Trophoblast cell (in vitro differentiated cells and primary cell): ENCODE measurements at regions not wholly inside any gene's neighbourhood (a gene's known extent, or its start where the extent isn't known, plus 50 kb on each side); places are given as distances from the start of the nearest gene placed in this dataset.
"Not testable (repeated sequence)": the region's sequence is repeated elsewhere in the genome, so short reads cannot be mapped to it uniquely, and the experiment has no call there.

Experiments used
- DNase-seq, 2 donors: peaks; one replicate each; pipeline ENCODE4 v3.0.0-alpha.2; 2016
- H2AFZ ChIP-seq: 2 replicates; pipeline ENCODE4 v1.6.1; 2013; ENCODE audit warnings: low read length, moderate library complexity, mild to moderate bottlenecking; ENCODE audit not compliant: insufficient read depth, poor library complexity
- H2AK5ac ChIP-seq: 2 replicates; pipeline ENCODE4 v1.6.1; 2013; ENCODE audit warnings: mild to moderate bottlenecking, low read length
- H2BK120ac ChIP-seq: 2 replicates; pipeline ENCODE4 v1.6.1; 2013; ENCODE audit warnings: low read length, mild to moderate bottlenecking, moderate library complexity; ENCODE audit not compliant: insufficient read depth, poor library complexity
- H2BK12ac ChIP-seq: 2 replicates; pipeline ENCODE4 v1.6.1; 2013; ENCODE audit warnings: mild to moderate bottlenecking, low read length, moderate library complexity
- H2BK5ac ChIP-seq: 2 replicates; pipeline ENCODE4 v1.6.1; 2013; ENCODE audit warnings: low read length, low read depth, moderate library complexity, mild to moderate bottlenecking; ENCODE audit not compliant: poor library complexity
- H3K14ac ChIP-seq: 2 replicates; pipeline ENCODE4 v1.6.1; 2013; ENCODE audit warnings: mild to moderate bottlenecking, low read length
- H3K18ac ChIP-seq: 2 replicates; pipeline ENCODE4 v1.6.1; 2013; ENCODE audit warnings: mild to moderate bottlenecking, low read length
- H3K23ac ChIP-seq: 2 replicates; pipeline ENCODE4 v1.6.1; 2013; ENCODE audit warnings: low read length
- H3K27ac ChIP-seq: 2 replicates; pipeline ENCODE4 v1.5.1; 2013; ENCODE audit warnings: low read depth, mild to moderate bottlenecking, inconsistent platforms, low read length, moderate library complexity
- H3K27me3 ChIP-seq: 2 replicates; pipeline ENCODE4 v1.6.1; 2013; ENCODE audit warnings: inconsistent platforms, mild to moderate bottlenecking, low read length, moderate library complexity; ENCODE audit not compliant: insufficient read depth
- H3K36me3 ChIP-seq, 2 experiments: 1 replicate in 1 of 2; 2 replicates in 1 of 2; pipeline ENCODE4 v1.6.1; 2013; ENCODE audit warnings: low read length in 2 of 2, mild to moderate bottlenecking in 2 of 2, moderate library complexity in 1 of 2; ENCODE audit not compliant: insufficient read depth in 2 of 2, control insufficient read depth in 1 of 2
- H3K4ac ChIP-seq: 2 replicates; pipeline ENCODE4 v1.6.1; 2013; ENCODE audit warnings: low read depth, mild to moderate bottlenecking, low read length, moderate library complexity
- H3K4me1 ChIP-seq, 2 experiments: 1 replicate in 1 of 2; 2 replicates in 1 of 2; pipeline ENCODE4 v1.6.1; 2013; ENCODE audit warnings: low read length in 2 of 2, mild to moderate bottlenecking in 2 of 2, moderate library complexity in 1 of 2; ENCODE audit not compliant: insufficient read depth in 2 of 2, control insufficient read depth in 1 of 2
- H3K4me2 ChIP-seq: 2 replicates; pipeline ENCODE4 v1.6.1; 2013; ENCODE audit warnings: inconsistent platforms, mild to moderate bottlenecking, low read length, moderate library complexity
- H3K4me3 ChIP-seq: 2 replicates; pipeline ENCODE4 v1.5.1; 2013; ENCODE audit warnings: mild to moderate bottlenecking, low read depth, low read length, inconsistent platforms
- H3K79me1 ChIP-seq: one replicate; pipeline ENCODE4 v1.6.1; 2013; ENCODE audit warnings: low read length
- H3K79me2 ChIP-seq: 2 replicates; pipeline ENCODE4 v1.6.1; 2013; ENCODE audit warnings: low read length, mild to moderate bottlenecking; ENCODE audit not compliant: control insufficient read depth, insufficient read depth, poor library complexity
- H3K9ac ChIP-seq: 2 replicates; pipeline ENCODE4 v1.6.1; 2013; ENCODE audit warnings: mild to moderate bottlenecking, low read length
- H3K9me3 ChIP-seq: 2 replicates; pipeline ENCODE4 v1.6.1; 2013; ENCODE audit warnings: low read depth, mild to moderate bottlenecking, control low read depth, inconsistent platforms, low read length; ENCODE audit not compliant: insufficient read depth
- H4K12ac ChIP-seq: 2 replicates; pipeline ENCODE4 v1.6.1; 2013; ENCODE audit warnings: low read depth, mild to moderate bottlenecking, low read length, moderate library complexity
- H4K8ac ChIP-seq: 2 replicates; pipeline ENCODE4 v1.6.1; 2013; ENCODE audit warnings: low read depth, mild to moderate bottlenecking, low read length, moderate library complexity
- H4K91ac ChIP-seq: one replicate; pipeline ENCODE4 v1.6.1; 2013; ENCODE audit warnings: low read depth, mild to moderate bottlenecking, low read length, moderate library complexity
- WGBS: extraction: QIAGEN DNeasy Blood & Tissue Kit; methylation state at CpG from one replicate; pipeline ENCODE4 v1.1.7; 2013; ENCODE audit warnings: missing lambda C conversion rate; ENCODE audit not compliant: insufficient read length, insufficient coverage; ENCODE audit errors: extremely low coverage; 5-methylcytosine and 5-hydroxymethylcytosine counted together

GRCh38 chr7:67913604-67914003 is 917.0 kb downstream of the TYW1 start:
- Histone ChIP-seq H2AFZ (no peak overlapping the region), H3K27me3 (no peaks in the 10 kb centered on the region), H3K4me3 (no peak overlapping the region), H3K9ac (no peak overlapping the region), H3K4ac (no peak overlapping the region), H2BK5ac (no peak overlapping the region), H4K8ac (no peak overlapping the region), H3K18ac (no peak overlapping the region), H3K23ac (no peak overlapping the region), H3K79me1 (no peaks in the 10 kb centered on the region), H2BK120ac (no peak overlapping the region), H2AK5ac (no peak overlapping the region), H3K27ac (peak overlapping the region; percentile 22), H3K14ac (no peak overlapping the region), H4K91ac (no peak overlapping the region), H2BK12ac (no peak overlapping the region), H3K4me2 (no peak overlapping the region), H3K36me3 (no peaks in the 10 kb centered on the region), H4K12ac (no peak overlapping the region), H3K79me2 (no peaks in the 10 kb centered on the region), H3K4me1 (peaks cover 5% of the 10 kb centered on the region in 2 experiments), H3K9me3 (no peaks in the 10 kb centered on the region)
- DNase-seq, result peak in 1 of 2 donors; percentile 22

GRCh38 chr7:67916111-67916510 is 919.5 kb downstream of the TYW1 start:
- not testable (repeated sequence) for H3K36me3 ChIP-seq, H3K18ac ChIP-seq, H2BK12ac ChIP-seq, H3K4me1 ChIP-seq, H3K4me2 ChIP-seq, H3K4ac ChIP-seq, H4K91ac ChIP-seq, H4K12ac ChIP-seq, H3K79me2 ChIP-seq, H3K23ac ChIP-seq, H3K27me3 ChIP-seq, H2AFZ ChIP-seq, H2BK5ac ChIP-seq, H3K79me1 ChIP-seq, H3K9ac ChIP-seq, H4K8ac ChIP-seq, H3K9me3 ChIP-seq, H2BK120ac ChIP-seq, H2AK5ac ChIP-seq, H3K14ac ChIP-seq, H3K4me3 ChIP-seq, DNase-seq, H3K27ac ChIP-seq
- no CpG with 5 or more reads among the region's 1 CpG for WGBS

- Histone ChIP-seq H3K4ac (no peak overlapping the region), H3K4me2 (no peak overlapping the region), H3K4me3 (no peak overlapping the region), H3K27me3 (no peaks in the 10 kb centered on the region), H2BK5ac (no peak overlapping the region), H2BK12ac (no peak overlapping the region), H2AFZ (no peak overlapping the region), H3K14ac (no peak overlapping the region), H3K23ac (no peak overlapping the region), H3K9me3 (no peaks in the 10 kb centered on the region), H3K79me1 (no peaks in the 10 kb centered on the region), H2AK5ac (no peak overlapping the region), H3K36me3 (no peaks in the 10 kb centered on the region), H3K4me1 (peaks cover 5% of the 10 kb centered on the region in 2 experiments), H4K12ac (no peak overlapping the region), H3K79me2 (no peaks in the 10 kb centered on the region), H3K18ac (no peak overlapping the region), H2BK120ac (no peak overlapping the region), H3K27ac (no peak overlapping the region), H4K91ac (no peak overlapping the region), H3K9ac (no peak overlapping the region), H4K8ac (no peak overlapping the region)
- no peak for DNase-seq
- no CpG with 5 or more reads among the region's 9 CpGs for WGBS
Observed at GRCh38 chr7:67916571-67917436, 920.2 kb downstream of the TYW1 start.

GRCh38 chr7:67917437-67917755 is 920.8 kb downstream of the TYW1 start:
- Histone ChIP-seq H3K9ac (no peak overlapping the region), H3K9me3 (no peaks in the 10 kb centered on the region), H3K18ac (no peak overlapping the region), H2BK120ac (no peak overlapping the region), H2AFZ (no peak overlapping the region), H3K4me3 (no peak overlapping the region), H3K14ac (no peak overlapping the region), H3K36me3 (no peaks in the 10 kb centered on the region), H2AK5ac (no peak overlapping the region), H4K12ac (no peak overlapping the region), H4K8ac (no peak overlapping the region), H3K4ac (no peak overlapping the region), H3K27ac (no peak overlapping the region), H2BK12ac (no peak overlapping the region), H3K27me3 (no peaks in the 10 kb centered on the region), H2BK5ac (no peak overlapping the region), H3K4me2 (no peak overlapping the region), H3K79me2 (no peaks in the 10 kb centered on the region), H4K91ac (no peak overlapping the region), H3K23ac (no peak overlapping the region), H3K79me1 (no peaks in the 10 kb centered on the region), H3K4me1 (peaks cover 5% of the 10 kb centered on the region in 2 experiments)
- WGBS, result no CpG with 5 or more reads among the region's 3 CpGs
- DNase-seq, result no peak
